ENCODE measurements at regions not wholly inside any gene's neighbourhood (a gene's known extent, or its start where the extent isn't known, plus 50 kb on each side); places are given as distances from the start of the nearest gene placed in this dataset.

DNA sequence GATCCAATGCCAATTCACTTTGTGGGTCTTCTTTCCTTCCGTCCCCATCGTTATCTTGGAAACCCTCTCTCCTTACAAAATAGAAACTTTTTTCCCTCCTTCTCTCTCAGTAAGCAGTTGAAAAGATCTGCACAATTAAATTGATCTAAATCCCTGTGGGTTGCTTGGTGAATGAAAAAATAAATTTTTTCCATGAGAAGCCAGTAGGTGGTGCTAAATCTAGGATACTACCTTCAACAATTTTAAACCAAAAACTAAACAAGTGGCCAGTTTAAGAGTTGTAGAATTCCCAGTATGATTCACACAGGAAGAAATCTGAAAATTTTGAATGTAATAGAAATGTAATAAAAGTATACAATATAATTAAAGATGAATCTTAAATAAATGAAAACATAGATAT is 990.3 kb upstream of the ZNF722 start:
- Histone ChIP-seq H3K36me3 (ENCODE audit: control insufficient read depth in 5 of 5, insufficient read depth in 5 of 5, low read length in 5 of 5) (no peaks in the 10 kb centered on the region), H3K4me3 (ENCODE audit: low read depth in 1 of 5, low read length in 5 of 5) (no peak overlapping the region), H3K9me3 (ENCODE audit: control insufficient read depth in 5 of 5, low read length in 5 of 5) (no peaks in the 10 kb centered on the region), H3K27me3 (ENCODE audit: control insufficient read depth in 5 of 5, insufficient read depth in 4 of 5, low read length in 5 of 5) (no peaks in the 10 kb centered on the region), H3K9ac (ENCODE audit: low read length in 5 of 5) (no peak overlapping the region), H3K27ac (ENCODE audit: low read depth, low read length) (no peak overlapping the region), H3K4me1 (ENCODE audit: control insufficient read depth in 5 of 5, insufficient read depth in 5 of 5, low read length in 5 of 5) (no peaks in the 10 kb centered on the region)

DNA sequence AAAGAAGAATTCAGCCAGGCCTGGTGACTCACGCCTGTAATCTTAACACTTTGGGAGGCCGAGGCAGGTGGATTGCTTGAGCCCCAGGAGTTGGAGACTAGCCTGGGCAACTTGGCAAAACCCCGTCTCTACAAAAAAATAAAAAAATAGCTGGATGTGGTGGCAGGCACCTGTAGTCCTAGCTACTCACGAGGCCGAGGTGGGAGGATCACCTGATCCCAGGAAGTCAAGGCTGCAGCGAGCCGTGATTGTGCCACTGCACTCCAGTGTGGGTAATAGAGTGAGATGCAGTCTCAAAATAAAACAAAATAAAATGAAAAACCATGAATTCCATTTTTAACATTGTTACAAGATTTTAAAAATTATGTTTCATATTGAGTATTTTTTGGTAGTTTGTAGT is 988.9 kb upstream of the ZNF722 start:
- no peak overlapping the region for H3K4me3 ChIP-seq (ENCODE audit: low read depth in 1 of 5, low read length in 5 of 5)
- no peak overlapping the region for H3K27ac ChIP-seq (ENCODE audit: low read depth, low read length)
- no peaks in the 10 kb centered on the region for H3K27me3 ChIP-seq (ENCODE audit: control insufficient read depth in 5 of 5, insufficient read depth in 4 of 5, low read length in 5 of 5)
- H3K4me1 ChIP-seq (ENCODE audit: control insufficient read depth in 5 of 5, insufficient read depth in 5 of 5, low read length in 5 of 5) = no peaks in the 10 kb centered on the region
- H3K36me3 ChIP-seq (ENCODE audit: control insufficient read depth in 5 of 5, insufficient read depth in 5 of 5, low read length in 5 of 5) = no peaks in the 10 kb centered on the region
- H3K9ac ChIP-seq (ENCODE audit: low read length in 5 of 5) = no peak overlapping the region
- peaks cover 0 to 4% (median 2%) of the 10 kb centered on the region in 5 donors for H3K9me3 ChIP-seq (ENCODE audit: control insufficient read depth in 5 of 5, low read length in 5 of 5)

DNA sequence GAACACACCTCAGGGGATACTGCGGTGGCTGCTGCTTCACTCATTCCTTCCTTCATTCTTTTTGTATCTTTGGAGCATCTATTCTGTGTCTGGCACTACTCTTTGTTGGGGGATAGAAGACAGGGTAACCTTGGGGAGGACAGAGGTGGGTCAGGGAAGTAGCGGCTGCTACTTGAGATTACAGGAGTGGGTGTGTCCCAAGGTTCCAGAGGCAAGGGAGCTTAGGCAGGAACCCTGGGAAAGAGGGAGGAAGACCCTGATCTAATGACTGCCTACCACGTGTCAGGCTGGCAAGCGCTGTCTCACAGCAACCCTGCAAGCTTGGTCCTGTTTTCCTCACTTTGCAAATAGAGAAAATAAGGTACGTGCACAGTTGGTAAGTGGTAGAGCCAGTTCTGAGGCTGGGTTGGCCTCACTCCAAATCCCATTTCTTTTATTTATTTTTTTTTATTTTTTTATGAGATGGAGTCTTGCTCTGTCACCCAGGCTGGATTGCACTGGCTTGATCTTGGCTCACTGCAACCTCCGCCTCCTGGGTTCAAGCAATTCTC is 985.9 kb upstream of the ZNF722 start:
- Histone ChIP-seq H3K4me3 (ENCODE audit: low read depth in 1 of 5, low read length in 5 of 5) (no peak overlapping the region), H3K36me3 (ENCODE audit: control insufficient read depth in 5 of 5, insufficient read depth in 5 of 5, low read length in 5 of 5) (no peaks in the 10 kb centered on the region), H3K27ac (ENCODE audit: low read depth, low read length) (no peak overlapping the region), H3K9me3 (ENCODE audit: control insufficient read depth in 5 of 5, low read length in 5 of 5) (peaks cover 0 to 5% (median 3%) of the 10 kb centered on the region in 5 donors), H3K27me3 (ENCODE audit: control insufficient read depth in 5 of 5, insufficient read depth in 4 of 5, low read length in 5 of 5) (no peaks in the 10 kb centered on the region), H3K4me1 (ENCODE audit: control insufficient read depth in 5 of 5, insufficient read depth in 5 of 5, low read length in 5 of 5) (no peaks in the 10 kb centered on the region), H3K9ac (ENCODE audit: low read length in 5 of 5) (no peak overlapping the region)

DNA sequence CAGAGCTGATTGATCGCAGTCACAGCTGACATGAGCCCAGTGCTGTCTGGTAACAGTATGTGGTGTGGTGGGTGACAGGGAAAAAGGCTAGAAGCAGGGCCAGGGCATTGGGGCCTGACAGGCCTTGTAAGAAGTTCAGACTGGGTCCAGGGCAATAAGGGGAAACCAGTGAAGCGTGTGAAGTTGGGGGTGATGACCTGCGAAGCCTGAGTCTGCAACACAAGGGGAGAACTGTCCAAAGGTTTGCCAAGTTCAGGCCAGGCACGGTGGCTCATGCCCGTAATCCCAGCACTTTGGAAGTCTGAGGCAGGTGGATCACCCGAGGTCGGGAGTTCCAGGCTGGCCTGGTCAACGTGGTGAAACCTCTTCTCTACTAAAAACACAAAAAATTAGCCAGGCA is 983.9 kb upstream of the ZNF722 start:
- Histone ChIP-seq H3K27me3 (ENCODE audit: control insufficient read depth in 5 of 5, insufficient read depth in 4 of 5, low read length in 5 of 5) (no peaks in the 10 kb centered on the region), H3K36me3 (ENCODE audit: control insufficient read depth in 5 of 5, insufficient read depth in 5 of 5, low read length in 5 of 5) (no peaks in the 10 kb centered on the region), H3K27ac (ENCODE audit: low read depth, low read length) (no peak overlapping the region), H3K9me3 (ENCODE audit: control insufficient read depth in 5 of 5, low read length in 5 of 5) (peaks cover 0 to 5% (median 3%) of the 10 kb centered on the region in 5 donors), H3K4me3 (ENCODE audit: low read depth in 1 of 5, low read length in 5 of 5) (no peak overlapping the region), H3K4me1 (ENCODE audit: control insufficient read depth in 5 of 5, insufficient read depth in 5 of 5, low read length in 5 of 5) (no peaks in the 10 kb centered on the region), H3K9ac (ENCODE audit: low read length in 5 of 5) (no peak overlapping the region)

DNA sequence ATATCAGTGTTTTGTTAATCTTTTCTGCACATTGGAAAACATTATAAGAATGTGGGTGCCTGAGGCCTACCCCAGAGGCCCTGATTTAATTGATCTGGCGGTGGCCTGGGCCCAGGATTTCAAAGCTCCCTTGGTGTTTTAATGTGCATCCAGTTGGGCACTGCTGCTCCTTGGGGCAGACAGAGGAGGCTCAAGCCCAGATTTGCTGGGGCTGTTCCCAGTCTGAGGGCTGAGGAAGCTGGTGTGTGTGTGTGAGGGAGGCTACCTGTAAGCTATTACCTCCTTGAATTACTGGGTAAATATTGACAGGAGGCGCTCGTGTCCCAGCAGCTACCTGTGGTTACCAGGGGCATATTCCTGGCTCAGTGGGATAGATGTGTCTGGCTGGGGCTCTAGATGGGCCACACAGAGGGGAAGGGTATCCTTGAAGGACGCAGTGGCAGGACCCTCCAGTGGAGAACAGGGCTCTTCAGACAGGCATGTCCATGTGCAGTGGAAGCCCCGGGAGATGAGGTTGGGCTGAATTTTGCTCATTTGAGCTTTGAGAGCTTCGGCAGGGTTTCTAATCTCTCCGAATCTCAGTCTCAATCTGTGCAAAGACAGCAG is 975.4 kb upstream of the ZNF722 start:
- H3K4me3 ChIP-seq (ENCODE audit: low read depth in 1 of 5, low read length in 5 of 5) = no peak overlapping the region

DNA sequence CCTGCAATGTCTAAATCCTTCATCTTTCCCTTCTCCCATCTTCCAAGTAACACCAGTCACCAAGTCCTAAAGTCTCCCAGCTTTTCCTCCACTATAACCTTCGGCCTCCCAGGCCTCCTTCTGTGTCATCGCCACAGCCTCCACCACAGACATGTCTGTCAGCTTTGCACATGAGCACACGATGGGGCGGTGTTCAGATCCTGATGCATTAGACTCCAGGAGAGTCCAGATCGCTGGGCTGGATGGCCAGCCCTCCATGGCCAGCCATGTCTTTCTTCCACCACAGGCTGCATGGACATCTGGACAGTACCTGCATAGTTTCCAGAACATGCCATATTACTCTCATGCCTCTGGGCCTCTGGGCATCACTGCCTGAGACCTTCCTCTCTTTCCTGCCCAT is 974.2 kb upstream of the ZNF722 start:
- H3K4me3 ChIP-seq (ENCODE audit: low read depth in 1 of 5, low read length in 5 of 5) = no peak overlapping the region
- H3K27me3 ChIP-seq (ENCODE audit: control insufficient read depth in 5 of 5, insufficient read depth in 4 of 5, low read length in 5 of 5) = peaks cover 0 to 3% (median 0%) of the 10 kb centered on the region in 5 donors
- peaks cover 0 to 24% (median 16%) of the 10 kb centered on the region in 5 donors for H3K9me3 ChIP-seq (ENCODE audit: control insufficient read depth in 5 of 5, low read length in 5 of 5)
- H3K4me1 ChIP-seq (ENCODE audit: control insufficient read depth in 5 of 5, insufficient read depth in 5 of 5, low read length in 5 of 5) = no peaks in the 10 kb centered on the region
- no peak overlapping the region for H3K9ac ChIP-seq (ENCODE audit: low read length in 5 of 5)
- no peak overlapping the region for H3K27ac ChIP-seq (ENCODE audit: low read depth, low read length)
- H3K36me3 ChIP-seq (ENCODE audit: control insufficient read depth in 5 of 5, insufficient read depth in 5 of 5, low read length in 5 of 5) = no peaks in the 10 kb centered on the region

More for the DNA sequence above, 975.4 kb upstream of the ZNF722 start:
- no peak overlapping the region for H3K27ac ChIP-seq (ENCODE audit: low read depth, low read length)
- H3K9ac ChIP-seq (ENCODE audit: low read length in 5 of 5) = no peak overlapping the region
- no peaks in the 10 kb centered on the region for H3K36me3 ChIP-seq (ENCODE audit: control insufficient read depth in 5 of 5, insufficient read depth in 5 of 5, low read length in 5 of 5)
- H3K4me1 ChIP-seq (ENCODE audit: control insufficient read depth in 5 of 5, insufficient read depth in 5 of 5, low read length in 5 of 5) = no peaks in the 10 kb centered on the region
- H3K27me3 ChIP-seq (ENCODE audit: control insufficient read depth in 5 of 5, insufficient read depth in 4 of 5, low read length in 5 of 5) = peaks cover 0 to 3% (median 0%) of the 10 kb centered on the region in 5 donors
- H3K9me3 ChIP-seq (ENCODE audit: control insufficient read depth in 5 of 5, low read length in 5 of 5) = peaks cover 0 to 19% (median 16%) of the 10 kb centered on the region in 5 donors

DNA sequence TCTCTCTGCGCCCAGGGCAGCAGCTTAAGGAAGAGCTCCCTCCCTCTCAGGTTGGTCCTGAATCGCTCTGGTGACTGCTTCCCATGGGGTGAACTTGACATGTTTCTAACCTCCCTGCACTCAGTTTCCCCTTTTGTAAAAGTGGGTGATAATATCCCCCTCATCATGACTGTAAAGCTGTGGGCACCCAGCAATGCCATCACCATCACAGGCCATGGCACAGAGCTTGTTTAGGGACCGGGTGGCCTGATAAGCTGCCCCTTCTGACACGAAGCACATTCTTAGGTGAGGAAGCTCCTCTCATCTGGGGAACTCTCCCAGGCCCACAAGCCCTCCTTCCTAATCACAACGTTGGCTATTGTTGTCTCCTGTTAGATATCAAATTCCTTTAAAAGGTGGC is 972.8 kb upstream of the ZNF722 start:
- H3K9ac ChIP-seq (ENCODE audit: low read length in 5 of 5) = no peak overlapping the region
- no peak overlapping the region for H3K27ac ChIP-seq (ENCODE audit: low read depth, low read length)
- H3K36me3 ChIP-seq (ENCODE audit: control insufficient read depth in 5 of 5, insufficient read depth in 5 of 5, low read length in 5 of 5) = no peaks in the 10 kb centered on the region
- H3K9me3 ChIP-seq (ENCODE audit: control insufficient read depth in 5 of 5, low read length in 5 of 5) = peaks cover 0 to 24% (median 16%) of the 10 kb centered on the region in 5 donors
- no peak overlapping the region for H3K4me3 ChIP-seq (ENCODE audit: low read depth in 1 of 5, low read length in 5 of 5)
- H3K4me1 ChIP-seq (ENCODE audit: control insufficient read depth in 5 of 5, insufficient read depth in 5 of 5, low read length in 5 of 5) = no peaks in the 10 kb centered on the region
- H3K27me3 ChIP-seq (ENCODE audit: control insufficient read depth in 5 of 5, insufficient read depth in 4 of 5, low read length in 5 of 5) = peaks cover 0 to 3% (median 0%) of the 10 kb centered on the region in 5 donors

DNA sequence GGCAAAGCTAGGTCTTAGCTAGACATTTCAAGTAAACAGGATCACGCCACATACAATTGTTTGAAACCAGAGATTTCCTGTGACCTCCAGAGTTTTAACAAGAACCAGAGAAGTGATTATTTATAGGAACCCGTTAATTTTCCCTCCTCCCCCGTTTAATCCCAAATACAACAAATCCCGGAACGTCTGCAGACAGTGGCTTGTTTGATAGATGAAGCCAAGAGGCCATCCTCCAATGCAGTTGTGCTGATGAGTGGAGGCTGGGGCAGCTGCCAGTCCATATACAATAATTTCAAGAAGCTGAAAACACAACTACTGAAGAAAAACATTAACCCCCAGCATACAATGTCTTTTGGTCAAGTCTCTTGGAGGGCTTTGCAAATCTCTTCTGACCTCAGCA is 971.6 kb upstream of the ZNF722 start:
- Histone ChIP-seq H3K27me3 (ENCODE audit: control insufficient read depth in 5 of 5, insufficient read depth in 4 of 5, low read length in 5 of 5) (peaks cover 0 to 3% (median 0%) of the 10 kb centered on the region in 5 donors), H3K9me3 (ENCODE audit: control insufficient read depth in 5 of 5, low read length in 5 of 5) (peaks cover 0 to 29% (median 21%) of the 10 kb centered on the region in 5 donors), H3K4me1 (ENCODE audit: control insufficient read depth in 5 of 5, insufficient read depth in 5 of 5, low read length in 5 of 5) (no peaks in the 10 kb centered on the region), H3K36me3 (ENCODE audit: control insufficient read depth in 5 of 5, insufficient read depth in 5 of 5, low read length in 5 of 5) (no peaks in the 10 kb centered on the region), H3K27ac (ENCODE audit: low read depth, low read length) (no peak overlapping the region), H3K9ac (ENCODE audit: low read length in 5 of 5) (no peak overlapping the region), H3K4me3 (ENCODE audit: low read depth in 1 of 5, low read length in 5 of 5) (no peak overlapping the region)

DNA sequence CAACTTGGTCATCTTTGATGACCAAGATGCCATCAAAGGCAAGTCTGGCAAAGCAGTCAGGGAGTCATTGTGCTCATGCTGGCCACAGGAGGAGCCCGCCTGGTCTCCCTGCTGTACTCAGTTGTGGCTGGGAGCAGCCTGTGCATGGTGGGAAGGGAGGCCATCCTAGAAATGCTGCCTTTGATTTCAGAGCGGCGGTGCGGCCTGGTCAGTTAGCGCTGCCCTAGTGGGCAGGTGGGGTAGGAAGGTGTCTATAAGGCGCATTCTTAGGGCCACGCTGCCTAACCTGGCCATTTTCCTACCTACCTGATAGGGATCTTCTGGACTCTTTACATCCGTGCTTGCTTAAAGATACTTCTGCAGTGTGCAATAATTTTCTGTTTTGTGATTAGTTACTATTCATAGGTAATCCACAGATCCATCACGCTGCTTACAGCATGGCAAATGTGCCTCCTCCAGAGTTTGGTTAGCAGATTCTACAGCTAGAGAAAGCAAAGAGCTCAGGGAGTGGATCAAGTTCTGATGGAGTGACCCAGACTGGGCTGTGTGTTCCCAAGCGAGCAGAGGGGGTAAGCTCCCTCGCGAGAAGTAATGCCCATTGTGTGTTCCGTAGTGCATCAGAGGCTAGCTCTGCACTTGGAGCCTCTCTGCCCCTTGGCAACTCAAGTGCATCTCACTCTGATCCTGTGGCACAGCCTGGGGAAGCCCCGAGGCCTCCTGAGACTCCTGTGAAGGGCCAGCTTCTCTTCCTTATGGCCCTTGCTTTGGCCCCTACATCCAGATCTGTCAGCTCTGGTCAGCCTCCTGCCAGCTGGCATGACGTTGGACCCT is 970.1 kb upstream of the ZNF722 start:
- peaks cover 0 to 3% (median 0%) of the 10 kb centered on the region in 5 donors for H3K27me3 ChIP-seq (ENCODE audit: control insufficient read depth in 5 of 5, insufficient read depth in 4 of 5, low read length in 5 of 5)
- H3K9ac ChIP-seq (ENCODE audit: low read length in 5 of 5) = no peak overlapping the region
- no peak overlapping the region for H3K27ac ChIP-seq (ENCODE audit: low read depth, low read length)
- peaks cover 0 to 26% (median 19%) of the 10 kb centered on the region in 5 donors for H3K9me3 ChIP-seq (ENCODE audit: control insufficient read depth in 5 of 5, low read length in 5 of 5)
- H3K36me3 ChIP-seq (ENCODE audit: control insufficient read depth in 5 of 5, insufficient read depth in 5 of 5, low read length in 5 of 5) = no peaks in the 10 kb centered on the region
- no peaks in the 10 kb centered on the region for H3K4me1 ChIP-seq (ENCODE audit: control insufficient read depth in 5 of 5, insufficient read depth in 5 of 5, low read length in 5 of 5)
- H3K4me3 ChIP-seq (ENCODE audit: low read depth in 1 of 5, low read length in 5 of 5) = no peak overlapping the region

DNA sequence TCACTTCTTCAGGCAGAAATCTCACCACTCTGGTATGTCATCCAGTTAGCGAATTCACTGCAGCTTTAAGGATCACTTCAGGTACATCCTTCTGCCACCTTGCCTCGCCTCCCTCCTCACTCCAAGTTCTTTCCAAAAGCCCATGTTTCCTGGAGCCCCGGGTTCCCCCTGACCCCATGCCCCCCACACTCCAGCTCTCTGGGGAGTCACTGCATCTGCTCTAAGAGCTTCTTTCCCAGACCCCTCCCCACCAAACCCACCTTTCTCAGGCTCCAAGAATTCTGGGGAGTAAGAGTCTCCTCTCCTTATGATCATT is 969.5 kb upstream of the ZNF722 start:
- Histone ChIP-seq H3K27ac (ENCODE audit: low read depth, low read length) (no peak overlapping the region), H3K4me3 (ENCODE audit: low read depth in 1 of 5, low read length in 5 of 5) (no peak overlapping the region), H3K9me3 (ENCODE audit: control insufficient read depth in 5 of 5, low read length in 5 of 5) (peaks cover 0 to 25% (median 18%) of the 10 kb centered on the region in 5 donors), H3K4me1 (ENCODE audit: control insufficient read depth in 5 of 5, insufficient read depth in 5 of 5, low read length in 5 of 5) (no peaks in the 10 kb centered on the region), H3K36me3 (ENCODE audit: control insufficient read depth in 5 of 5, insufficient read depth in 5 of 5, low read length in 5 of 5) (no peaks in the 10 kb centered on the region), H3K9ac (ENCODE audit: low read length in 5 of 5) (no peak overlapping the region), H3K27me3 (ENCODE audit: control insufficient read depth in 5 of 5, insufficient read depth in 4 of 5, low read length in 5 of 5) (peaks cover 0 to 2% (median 0%) of the 10 kb centered on the region in 5 donors)
